Thyroid gland (tissue), 4 donors: ENCODE measurements at regions not wholly inside any gene's neighbourhood (a gene's known extent, or its start where the extent isn't known, plus 50 kb on each side); places are given as distances from the start of the nearest gene placed in this dataset.

Experiments used
- CTCF ChIP-seq, 6 experiments: fragments of 200-600 bp in 3 of 6; fragments of 450-650 bp in 3 of 6; sonication (generic) in 3 of 6; IDR thresholded peaks; one replicate each; pipeline ENCODE4 v1.5.1; 2016 to 2019; ENCODE audit warnings: antibody characterized with exemption in 6 of 6, mild to moderate bottlenecking in 2 of 6, inconsistent platforms in 1 of 6, moderate library complexity in 1 of 6
- POLR2A ChIP-seq, 2 donors: fragments of 450-650 bp; IDR thresholded peaks; one replicate each; pipeline ENCODE4 v1.6.1; 2017; ENCODE audit warnings: antibody characterized with exemption in 2 of 2, mild to moderate bottlenecking in 2 of 2, moderate library complexity in 1 of 2

DNA sequence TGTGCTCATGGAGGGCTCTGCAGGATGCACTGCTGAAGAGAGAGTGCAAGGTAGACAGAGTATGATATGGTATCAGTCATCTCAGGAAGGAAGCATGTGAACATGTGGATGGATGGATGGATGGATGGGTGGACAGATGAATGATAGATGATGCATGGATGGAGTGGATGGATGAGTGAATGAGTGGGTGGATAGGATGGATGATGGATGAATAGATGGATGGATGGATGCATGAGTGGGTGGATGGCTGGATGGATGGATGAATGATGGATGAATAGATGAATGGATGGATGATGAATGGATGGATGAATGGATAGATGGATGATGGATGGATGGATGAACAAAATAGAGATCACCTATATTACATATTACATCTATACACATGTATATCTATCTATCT is 341.3 kb downstream of the DRD1 start:
- TF ChIP-seq CTCF (IDR thresholded peaks at IDR 0.05) (no peak), POLR2A (IDR thresholded peaks at IDR 0.05) (no peak)
